Tibial nerve (tissue), 3 donors: ENCODE measurements at regions not wholly inside any gene's neighbourhood (a gene's known extent, or its start where the extent isn't known, plus 50 kb on each side); places are given as distances from the start of the nearest gene placed in this dataset.

Experiments
- CTCF ChIP-seq, 5 experiments: fragments of 200-600 bp in 3 of 5; fragments of 450-650 bp in 2 of 5; sonication (generic) in 3 of 5; IDR thresholded peaks; one replicate each; pipeline ENCODE4 v1.5.1; 2016 to 2019; ENCODE audit warnings: antibody characterized with exemption in 5 of 5, mild to moderate bottlenecking in 3 of 5, moderate library complexity in 2 of 5
- POLR2A ChIP-seq, 2 donors: fragments of 450-650 bp; IDR thresholded peaks; one replicate each; pipeline ENCODE4 v1.6.1; 2017; ENCODE audit warnings: antibody characterized with exemption in 2 of 2, mild to moderate bottlenecking in 2 of 2, moderate library complexity in 2 of 2

DNA sequence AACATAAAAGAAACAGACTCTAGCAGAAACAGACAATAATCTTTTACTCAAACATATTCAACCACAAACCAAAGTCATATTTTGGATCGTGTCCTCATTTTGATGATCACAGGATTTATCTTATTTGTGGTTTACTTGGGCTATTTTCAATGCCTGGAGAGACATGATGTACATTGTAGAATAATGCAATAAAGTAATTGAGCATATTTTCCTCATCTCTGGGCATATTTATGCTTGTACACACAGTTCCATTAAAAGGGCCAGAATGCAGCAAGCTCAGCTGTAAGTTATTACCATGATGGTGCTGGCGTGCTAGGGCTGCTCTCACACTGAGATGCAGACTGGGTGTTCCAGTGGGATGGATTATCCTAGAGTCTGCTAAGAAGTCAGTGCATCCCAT is 456.7 kb downstream of the TLE4 start:
- no peak for TF ChIP-seq CTCF (IDR thresholded peaks at IDR 0.05)
- no peak for TF ChIP-seq POLR2A (IDR thresholded peaks at IDR 0.05)
